Activated T-cell treated with anti-CD3 and anti-CD28 coated beads, Interleukin-2, amount 50 U/mL, for 24 hours (primary cell): ENCODE measurements at regions not wholly inside any gene's neighbourhood (a gene's known extent, or its start where the extent isn't known, plus 50 kb on each side); places are given as distances from the start of the nearest gene placed in this dataset.

Source experiments
- DNase-seq: peaks from one replicate; pipeline ENCODE4 v3.0.0-alpha.2; 2020
- H3K27ac Mint-ChIP-seq: 2 replicates; pipeline ENCODE4 v1.8.0; 2020; ENCODE audit warnings: mild to moderate bottlenecking, mixed read lengths
- H3K27me3 Mint-ChIP-seq: 2 replicates; pipeline ENCODE4 v1.8.0; 2020; ENCODE audit warnings: mixed read lengths
- H3K36me3 Mint-ChIP-seq: 2 replicates; pipeline ENCODE4 v1.8.0; 2020; ENCODE audit warnings: low read depth, mixed read lengths
- H3K4me1 Mint-ChIP-seq: 2 replicates; pipeline ENCODE4 v1.8.0; 2020; ENCODE audit warnings: low read depth, mixed read lengths
- H3K4me3 Mint-ChIP-seq: 2 replicates; pipeline ENCODE4 v1.8.0; 2020; ENCODE audit warnings: mild to moderate bottlenecking, moderate library complexity, mixed read lengths
- H3K9me3 Mint-ChIP-seq: 2 replicates; pipeline ENCODE4 v1.8.0; 2020; ENCODE audit warnings: mixed read lengths

DNA sequence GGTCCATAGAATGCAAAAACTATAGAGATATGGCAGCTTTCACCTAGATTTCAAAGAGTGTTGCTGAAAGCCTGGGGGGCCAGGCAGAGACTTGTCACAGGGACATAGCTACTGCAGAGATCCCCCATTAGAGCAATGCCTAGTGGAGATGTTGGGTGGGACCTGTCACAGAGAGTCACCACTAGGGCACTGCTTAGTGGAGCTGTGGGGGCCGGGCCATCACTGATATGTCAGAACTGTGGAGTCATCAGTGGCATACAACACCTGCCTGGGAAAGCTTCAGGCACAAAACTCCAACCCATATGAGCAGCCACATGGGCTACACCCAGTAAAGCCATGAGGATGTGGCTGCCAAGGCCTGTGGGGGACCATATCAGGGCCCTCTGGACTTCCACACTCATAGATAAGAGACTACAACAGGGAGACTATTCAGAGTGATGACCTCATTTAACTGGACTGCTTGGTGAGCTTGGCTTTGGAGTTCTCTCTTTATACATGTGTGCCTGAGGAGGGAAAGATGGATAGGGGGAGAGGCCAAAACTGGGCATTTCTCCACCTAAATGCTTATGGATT is 176.3 kb downstream of the ZNF621 start:
- peaks cover 5% of the 10 kb centered on the region for H3K9me3 Mint-ChIP-seq
- peaks cover 20% of the 10 kb centered on the region for H3K27me3 Mint-ChIP-seq
- no peaks in the 10 kb centered on the region for H3K36me3 Mint-ChIP-seq
- H3K4me3 Mint-ChIP-seq = no peak overlapping the region
- no peak overlapping the region for H3K27ac Mint-ChIP-seq
- no peaks in the 10 kb centered on the region for H3K4me1 Mint-ChIP-seq
- no peak for DNase-seq

DNA sequence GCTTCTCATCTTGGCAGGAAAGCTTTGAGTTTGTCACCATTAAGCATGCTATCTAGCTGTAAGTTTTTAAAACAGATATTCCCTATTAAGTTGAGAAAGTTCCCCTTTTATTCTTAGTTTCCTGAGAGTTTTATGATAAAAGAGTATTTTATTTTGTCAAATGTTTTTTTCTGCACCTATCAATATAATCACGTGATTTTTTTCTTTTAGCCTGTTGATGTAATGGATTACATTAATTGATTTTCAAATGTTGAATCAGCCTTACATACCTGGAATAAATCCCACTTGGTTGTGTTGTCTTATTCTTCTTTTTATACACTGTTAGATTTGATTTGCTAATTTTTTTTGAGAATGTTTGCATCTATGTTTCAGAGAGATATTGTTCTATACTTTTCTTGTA is 179.5 kb downstream of the ZNF621 start:
- no peaks in the 10 kb centered on the region for H3K4me1 Mint-ChIP-seq
- no peak overlapping the region for H3K27ac Mint-ChIP-seq
- peaks cover 5% of the 10 kb centered on the region for H3K9me3 Mint-ChIP-seq
- H3K36me3 Mint-ChIP-seq = no peaks in the 10 kb centered on the region
- H3K27me3 Mint-ChIP-seq = peaks cover 20% of the 10 kb centered on the region
- no peak for DNase-seq
- H3K4me3 Mint-ChIP-seq = no peak overlapping the region

DNA sequence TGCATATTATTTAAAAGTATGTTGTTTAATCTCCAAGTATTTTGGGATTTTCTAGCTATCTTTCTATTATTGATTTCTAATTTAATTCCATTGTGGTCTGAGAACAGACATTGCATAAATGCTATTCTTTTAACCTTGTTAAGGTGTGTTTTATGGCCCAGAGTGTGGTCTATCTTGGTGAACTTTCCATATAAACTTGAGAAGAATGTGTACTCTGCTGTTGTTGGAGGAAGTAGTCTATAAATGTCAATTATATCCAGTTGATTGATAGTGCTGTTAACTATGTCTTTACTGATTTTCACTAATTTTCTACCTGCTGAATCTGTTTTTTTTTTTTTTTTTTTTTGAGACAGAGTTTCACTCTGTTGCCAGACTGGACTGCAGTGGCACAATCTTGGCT is 180.9 kb downstream of the ZNF621 start:
- peaks cover 28% of the 10 kb centered on the region for H3K27me3 Mint-ChIP-seq
- H3K4me1 Mint-ChIP-seq = no peaks in the 10 kb centered on the region
- no peaks in the 10 kb centered on the region for H3K36me3 Mint-ChIP-seq
- no peak overlapping the region for H3K4me3 Mint-ChIP-seq
- no peaks in the 10 kb centered on the region for H3K9me3 Mint-ChIP-seq
- no peak overlapping the region for H3K27ac Mint-ChIP-seq
- no peak for DNase-seq

DNA sequence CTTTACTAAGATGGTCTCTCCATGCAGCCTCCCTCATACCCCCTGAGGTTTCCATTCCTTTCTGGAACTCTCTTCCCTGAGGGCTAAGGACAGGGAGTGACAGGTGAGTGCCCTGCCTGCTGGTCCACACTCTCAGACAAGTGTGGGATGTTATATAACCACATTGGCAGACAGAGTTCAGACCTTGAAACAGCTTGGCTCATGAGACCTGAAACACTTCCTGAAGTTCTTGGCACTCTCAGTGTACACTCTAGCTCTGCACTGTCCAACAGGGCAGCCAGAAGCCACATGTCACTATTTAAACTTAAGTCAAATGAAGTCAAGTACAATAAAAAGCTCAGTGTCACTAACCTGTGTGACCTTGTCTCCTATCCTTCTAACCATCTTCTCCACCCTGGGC is 188.5 kb downstream of the ZNF621 start:
- no peak for DNase-seq
- Mint-ChIP-seq H3K27ac (no peak overlapping the region), H3K4me3 (no peak overlapping the region), H3K27me3 (peaks cover 56% of the 10 kb centered on the region), H3K4me1 (no peaks in the 10 kb centered on the region), H3K36me3 (no peaks in the 10 kb centered on the region), H3K9me3 (no peaks in the 10 kb centered on the region)

DNA sequence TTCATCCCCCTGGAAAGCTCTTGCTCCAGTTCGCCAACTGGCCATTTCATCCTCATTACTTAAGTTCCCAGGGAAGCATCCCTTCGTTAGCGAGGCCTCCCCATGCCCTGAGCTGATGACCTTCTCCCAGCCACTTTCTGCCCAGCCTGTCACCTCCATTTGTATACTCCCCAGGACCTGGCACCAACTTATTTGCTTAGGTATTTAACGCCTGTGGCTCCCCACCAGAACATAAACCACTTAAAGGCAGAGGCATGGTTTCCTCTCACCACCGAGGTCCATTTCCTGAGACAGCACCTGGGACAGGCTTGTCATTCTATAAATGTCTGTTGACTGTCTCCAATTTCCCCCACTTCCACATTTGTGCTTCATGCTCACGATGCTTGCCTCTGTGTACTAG is 189.0 kb downstream of the ZNF621 start:
- DNase-seq = no peak
- no peak overlapping the region for H3K27ac Mint-ChIP-seq
- H3K4me1 Mint-ChIP-seq = no peaks in the 10 kb centered on the region
- no peaks in the 10 kb centered on the region for H3K36me3 Mint-ChIP-seq
- H3K4me3 Mint-ChIP-seq = no peak overlapping the region
- H3K27me3 Mint-ChIP-seq = peaks cover 52% of the 10 kb centered on the region
- H3K9me3 Mint-ChIP-seq = no peaks in the 10 kb centered on the region

DNA sequence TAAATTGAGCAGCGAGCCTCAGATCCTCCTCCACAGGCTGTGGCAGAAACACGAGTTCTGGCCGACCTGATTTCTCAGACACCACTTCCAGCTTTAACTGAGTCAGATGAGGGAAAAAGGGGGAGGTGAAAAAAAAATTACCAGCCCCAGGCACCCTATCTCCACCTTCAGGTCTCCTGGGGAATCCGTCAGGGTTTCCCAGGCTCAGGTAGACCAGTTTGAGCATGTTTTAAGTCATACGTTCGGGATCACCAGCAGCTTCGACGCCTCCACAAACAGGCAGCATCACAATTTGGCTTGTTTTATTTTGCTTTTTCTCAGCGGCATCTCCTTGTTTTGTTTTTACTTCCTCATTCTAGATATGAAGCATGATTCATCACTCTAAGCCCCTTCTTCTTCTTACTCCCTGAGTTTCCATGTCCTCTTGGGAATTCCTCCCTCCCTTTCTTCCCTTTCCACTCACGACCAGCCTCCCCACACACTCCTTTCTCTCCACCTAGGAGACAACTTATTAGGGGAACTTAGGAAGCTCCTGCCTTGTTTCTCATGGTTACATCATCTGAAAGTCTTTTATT is 190.1 kb downstream of the ZNF621 start:
- Mint-ChIP-seq H3K9me3 (no peaks in the 10 kb centered on the region), H3K27me3 (peaks cover 42% of the 10 kb centered on the region), H3K4me1 (no peaks in the 10 kb centered on the region), H3K27ac (no peak overlapping the region), H3K4me3 (no peak overlapping the region), H3K36me3 (no peaks in the 10 kb centered on the region)
- no peak for DNase-seq

DNA sequence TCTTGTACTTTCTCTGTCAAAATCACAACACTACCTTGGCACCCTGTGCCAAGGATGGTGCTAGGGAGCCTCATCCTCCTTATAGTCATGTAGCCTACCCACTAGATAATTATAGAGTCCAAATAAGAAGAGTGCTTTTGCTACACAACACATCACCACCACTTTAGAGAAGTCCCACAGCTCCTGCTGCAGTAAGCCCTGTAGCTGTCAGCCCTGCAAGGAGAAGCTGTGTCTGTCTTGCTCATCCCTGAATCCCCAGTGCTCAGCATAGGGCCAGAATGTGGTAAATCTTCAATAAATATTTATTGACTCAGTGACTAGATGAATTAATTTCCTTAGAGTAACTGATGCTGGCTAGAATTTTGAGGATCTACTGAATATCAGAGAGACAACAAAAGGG is 190.8 kb downstream of the ZNF621 start:
- no peak overlapping the region for H3K27ac Mint-ChIP-seq
- H3K9me3 Mint-ChIP-seq = no peaks in the 10 kb centered on the region
- H3K4me3 Mint-ChIP-seq = no peak overlapping the region
- no peak for DNase-seq
- no peaks in the 10 kb centered on the region for H3K36me3 Mint-ChIP-seq
- no peaks in the 10 kb centered on the region for H3K4me1 Mint-ChIP-seq
- H3K27me3 Mint-ChIP-seq = peaks cover 38% of the 10 kb centered on the region

DNA sequence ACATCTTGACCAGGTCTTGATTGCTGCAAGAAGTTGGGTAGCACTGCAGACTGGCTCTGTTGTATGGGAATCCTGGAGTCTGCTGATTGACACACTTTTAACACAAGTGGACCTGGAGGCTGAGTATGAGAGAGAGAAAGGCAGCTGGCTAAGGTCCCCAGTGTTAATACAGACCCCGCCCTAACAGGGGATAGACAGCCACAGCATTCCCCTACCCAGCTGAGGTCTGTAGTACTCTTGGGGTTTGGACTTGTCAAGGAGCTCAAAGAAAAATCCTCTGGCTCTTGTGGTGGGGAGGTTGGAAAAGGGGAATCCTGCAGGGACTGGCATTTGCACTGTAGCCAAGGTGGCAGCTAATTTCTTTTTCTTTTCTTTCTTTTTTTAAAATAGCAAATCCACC is 192.7 kb downstream of the ZNF621 start:
- no peaks in the 10 kb centered on the region for H3K4me1 Mint-ChIP-seq
- H3K9me3 Mint-ChIP-seq = no peaks in the 10 kb centered on the region
- no peak overlapping the region for H3K27ac Mint-ChIP-seq
- peaks cover 26% of the 10 kb centered on the region for H3K27me3 Mint-ChIP-seq
- H3K4me3 Mint-ChIP-seq = no peak overlapping the region
- DNase-seq = no peak
- H3K36me3 Mint-ChIP-seq = no peaks in the 10 kb centered on the region

DNA sequence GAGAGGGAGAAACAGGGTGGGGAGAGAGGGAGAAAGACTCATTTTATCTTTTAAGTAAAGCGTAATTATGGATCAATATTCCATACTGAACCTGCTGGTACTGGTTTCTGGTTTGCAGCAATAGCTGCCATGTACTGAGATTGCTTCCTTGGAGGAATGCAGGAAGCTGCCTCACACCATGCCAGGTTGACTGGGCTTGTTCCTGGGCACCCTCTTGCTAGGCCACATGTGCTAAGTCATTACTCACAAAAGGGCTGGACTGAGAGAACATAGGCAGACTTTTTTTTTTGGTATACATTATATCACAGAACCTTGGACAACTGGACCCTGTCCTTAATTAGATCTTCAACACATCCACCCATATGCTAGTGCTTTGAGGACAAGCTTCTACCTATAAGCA is 193.4 kb downstream of the ZNF621 start:
- no peak overlapping the region for H3K4me3 Mint-ChIP-seq
- no peaks in the 10 kb centered on the region for H3K36me3 Mint-ChIP-seq
- no peak overlapping the region for H3K27ac Mint-ChIP-seq
- H3K9me3 Mint-ChIP-seq = no peaks in the 10 kb centered on the region
- no peak for DNase-seq
- H3K4me1 Mint-ChIP-seq = no peaks in the 10 kb centered on the region
- peaks cover 23% of the 10 kb centered on the region for H3K27me3 Mint-ChIP-seq

DNA sequence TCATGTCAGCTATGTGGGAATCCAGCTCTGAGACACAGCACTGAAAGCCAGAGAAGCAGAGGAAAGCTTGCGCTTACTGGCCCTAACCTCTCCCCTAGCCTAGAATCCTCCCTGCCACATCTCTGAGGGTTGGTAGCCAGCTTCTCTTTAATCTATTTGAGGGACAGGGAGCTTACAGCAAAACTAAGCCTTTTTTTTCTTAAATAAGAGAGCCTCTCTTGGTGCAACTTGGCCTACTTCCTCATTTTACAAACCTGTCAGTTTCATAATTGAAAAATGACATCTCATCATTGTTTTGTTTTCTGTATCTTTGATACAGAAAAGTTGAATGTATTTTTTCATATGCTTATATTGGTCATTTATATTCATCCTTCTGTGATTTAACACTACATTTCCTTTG is 193.9 kb downstream of the ZNF621 start:
- H3K4me1 Mint-ChIP-seq = no peaks in the 10 kb centered on the region
- no peaks in the 10 kb centered on the region for H3K36me3 Mint-ChIP-seq
- no peak for DNase-seq
- no peak overlapping the region for H3K27ac Mint-ChIP-seq
- H3K27me3 Mint-ChIP-seq = peaks cover 19% of the 10 kb centered on the region
- no peak overlapping the region for H3K4me3 Mint-ChIP-seq
- H3K9me3 Mint-ChIP-seq = no peaks in the 10 kb centered on the region

DNA sequence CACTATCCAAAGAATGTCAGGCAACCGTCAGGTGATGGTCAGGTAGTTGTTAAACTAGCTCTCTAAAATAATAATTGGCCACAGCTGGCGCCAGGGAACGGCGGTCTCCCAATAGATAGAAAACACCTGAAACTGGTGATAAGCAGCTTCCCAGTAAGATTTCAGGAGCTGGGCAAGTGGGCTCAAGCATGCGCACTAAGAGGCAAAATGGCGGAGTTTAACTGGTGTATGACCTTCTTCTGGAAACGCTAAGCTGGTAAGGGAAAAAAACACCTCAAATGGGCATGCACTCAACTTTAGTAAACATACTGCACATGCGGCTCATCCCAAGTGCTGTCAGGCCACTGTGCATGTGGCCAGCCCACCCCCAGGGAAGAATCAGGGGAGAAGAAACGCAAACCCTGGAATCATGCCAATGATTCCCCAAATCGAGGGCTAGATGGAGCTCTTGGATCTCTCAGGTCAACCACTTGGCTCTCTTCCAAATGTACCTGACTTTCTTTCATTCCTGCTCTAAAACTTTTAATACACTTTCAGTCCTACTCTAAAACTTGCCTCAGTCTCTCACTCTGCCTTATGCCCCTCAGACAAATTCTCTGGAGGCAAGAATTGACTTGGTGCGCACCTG is 195.0 kb downstream of the ZNF621 start:
- peaks cover 10% of the 10 kb centered on the region for H3K27me3 Mint-ChIP-seq
- no peaks in the 10 kb centered on the region for H3K36me3 Mint-ChIP-seq
- no peak overlapping the region for H3K27ac Mint-ChIP-seq
- H3K4me1 Mint-ChIP-seq = no peaks in the 10 kb centered on the region
- no peak overlapping the region for H3K4me3 Mint-ChIP-seq
- DNase-seq = no peak
- no peaks in the 10 kb centered on the region for H3K9me3 Mint-ChIP-seq

DNA sequence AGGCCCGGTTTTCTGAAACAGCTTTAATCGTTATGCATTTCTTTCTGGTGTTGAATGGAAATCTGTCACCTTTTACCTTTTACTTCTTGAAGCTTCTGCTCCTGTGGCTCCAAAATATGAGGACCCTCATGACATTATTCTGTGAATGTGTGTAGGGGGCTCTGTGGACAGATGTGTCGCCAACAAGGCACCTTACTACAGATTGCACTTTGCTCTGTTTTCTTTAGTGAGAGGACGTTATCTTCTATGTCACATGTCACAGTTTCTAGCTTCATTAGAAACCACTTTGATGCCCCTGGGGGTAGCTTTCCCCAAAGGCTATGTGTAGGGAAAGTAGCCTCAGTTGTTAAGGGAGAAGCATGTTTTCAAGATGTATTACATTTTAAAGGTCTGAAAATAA is 195.6 kb downstream of the ZNF621 start:
- Mint-ChIP-seq H3K4me1 (no peaks in the 10 kb centered on the region), H3K36me3 (no peaks in the 10 kb centered on the region), H3K4me3 (no peak overlapping the region), H3K27ac (no peak overlapping the region), H3K9me3 (no peaks in the 10 kb centered on the region), H3K27me3 (peaks cover 5% of the 10 kb centered on the region)
- no peak for DNase-seq

DNA sequence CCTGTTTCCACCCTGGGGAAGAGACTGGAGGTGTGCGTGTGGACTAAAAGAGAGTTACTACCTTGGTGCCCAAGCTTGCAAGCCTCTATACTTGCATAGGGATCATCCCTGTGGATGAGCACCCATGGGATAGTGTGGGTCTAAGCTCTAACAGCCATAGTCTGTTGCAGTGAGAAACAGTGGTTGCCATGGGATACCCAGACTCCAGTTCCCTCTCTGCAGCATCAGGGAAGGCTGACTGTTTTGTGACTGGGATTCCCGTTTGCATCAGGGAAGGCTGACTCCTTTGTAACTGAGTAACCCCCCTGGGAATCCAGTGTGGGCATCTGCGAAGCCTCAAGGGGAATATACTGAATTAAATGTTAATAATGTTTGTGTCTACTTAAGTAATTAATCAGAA is 196.1 kb downstream of the ZNF621 start:
- Mint-ChIP-seq H3K27me3 (peaks cover 3% of the 10 kb centered on the region), H3K9me3 (no peaks in the 10 kb centered on the region), H3K4me3 (no peak overlapping the region), H3K4me1 (no peaks in the 10 kb centered on the region), H3K36me3 (no peaks in the 10 kb centered on the region), H3K27ac (no peak overlapping the region)
- no peak for DNase-seq

DNA sequence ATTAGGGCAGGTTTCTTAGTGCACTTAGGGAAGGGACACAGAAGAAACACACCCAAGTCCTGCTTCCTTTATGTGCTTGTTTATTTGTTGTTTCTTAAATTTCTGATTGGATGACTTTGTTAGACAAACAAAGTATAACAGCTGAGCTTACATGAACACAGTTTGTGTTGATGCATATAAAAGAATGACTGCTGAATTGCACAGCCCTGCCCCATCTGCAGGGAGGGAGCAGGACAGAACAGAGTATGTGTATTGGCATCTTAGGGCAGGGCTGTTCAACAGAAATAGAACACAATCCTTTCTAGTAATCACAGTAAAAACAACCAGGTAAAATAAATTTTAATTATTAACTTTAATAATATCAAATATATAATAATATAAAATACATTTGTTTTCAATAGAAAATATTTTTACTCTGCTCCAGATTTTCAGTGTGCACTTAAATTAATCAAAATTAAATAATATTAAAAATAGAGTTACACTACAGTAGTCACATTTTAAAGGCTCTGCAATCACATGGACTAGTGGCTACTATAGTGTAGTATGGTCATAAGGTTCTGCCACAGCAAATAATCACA is 198.4 kb downstream of the ZNF621 start:
- no peak for DNase-seq
- Mint-ChIP-seq H3K9me3 (no peaks in the 10 kb centered on the region), H3K4me1 (no peaks in the 10 kb centered on the region), H3K27me3 (peaks cover 3% of the 10 kb centered on the region), H3K36me3 (no peaks in the 10 kb centered on the region), H3K27ac (no peak overlapping the region), H3K4me3 (no peak overlapping the region)

DNA sequence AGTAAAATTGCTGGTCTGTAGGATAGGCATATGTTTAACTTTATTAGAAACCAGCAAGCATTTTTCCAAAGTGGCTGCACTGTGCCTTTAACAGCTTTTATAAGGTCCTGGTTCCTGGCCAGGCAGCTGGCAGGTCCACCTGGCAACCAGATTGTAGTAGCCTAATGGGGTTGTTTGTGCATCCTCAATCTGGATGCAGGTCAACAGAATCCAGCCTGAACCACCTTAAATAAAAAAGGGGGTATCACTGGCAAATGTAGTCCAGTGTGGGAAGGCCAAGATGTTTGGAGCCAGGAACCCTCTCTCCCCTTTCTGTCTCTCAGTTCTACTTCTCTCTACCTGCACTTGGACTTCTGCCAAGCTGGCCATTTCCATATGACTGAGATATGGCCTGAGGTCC is 200.3 kb downstream of the ZNF621 start:
- no peak overlapping the region for H3K27ac Mint-ChIP-seq
- no peak overlapping the region for H3K4me3 Mint-ChIP-seq
- peaks cover 3% of the 10 kb centered on the region for H3K27me3 Mint-ChIP-seq
- no peaks in the 10 kb centered on the region for H3K4me1 Mint-ChIP-seq
- DNase-seq = no peak
- no peaks in the 10 kb centered on the region for H3K36me3 Mint-ChIP-seq
- H3K9me3 Mint-ChIP-seq = peaks cover 11% of the 10 kb centered on the region
